ENCODE measurements at regions not wholly inside any gene's neighbourhood (a gene's known extent, or its start where the extent isn't known, plus 50 kb on each side); places are given as distances from the start of the nearest gene placed in this dataset.

DNA sequence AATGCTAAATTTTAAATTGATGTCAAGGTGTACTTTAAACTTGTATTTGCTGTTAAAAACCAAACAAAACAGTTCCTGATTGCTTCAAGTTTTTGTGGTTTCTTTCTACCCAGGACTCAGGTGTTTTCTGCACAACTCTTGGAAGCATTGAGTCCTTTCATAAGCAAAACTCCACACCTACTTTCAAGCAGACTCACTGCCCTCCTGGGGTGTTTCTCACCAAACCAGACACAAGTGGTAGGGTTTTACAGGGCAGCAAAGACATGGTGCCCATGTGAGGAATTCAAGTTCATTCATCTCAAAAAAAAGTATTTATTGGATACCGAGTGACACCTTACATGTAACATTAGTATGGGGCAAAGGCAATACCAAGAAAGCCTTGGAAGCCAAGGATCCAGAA is 146.7 kb upstream of the BNIP2 start:
- TF ChIP-seq, protein P1, sequence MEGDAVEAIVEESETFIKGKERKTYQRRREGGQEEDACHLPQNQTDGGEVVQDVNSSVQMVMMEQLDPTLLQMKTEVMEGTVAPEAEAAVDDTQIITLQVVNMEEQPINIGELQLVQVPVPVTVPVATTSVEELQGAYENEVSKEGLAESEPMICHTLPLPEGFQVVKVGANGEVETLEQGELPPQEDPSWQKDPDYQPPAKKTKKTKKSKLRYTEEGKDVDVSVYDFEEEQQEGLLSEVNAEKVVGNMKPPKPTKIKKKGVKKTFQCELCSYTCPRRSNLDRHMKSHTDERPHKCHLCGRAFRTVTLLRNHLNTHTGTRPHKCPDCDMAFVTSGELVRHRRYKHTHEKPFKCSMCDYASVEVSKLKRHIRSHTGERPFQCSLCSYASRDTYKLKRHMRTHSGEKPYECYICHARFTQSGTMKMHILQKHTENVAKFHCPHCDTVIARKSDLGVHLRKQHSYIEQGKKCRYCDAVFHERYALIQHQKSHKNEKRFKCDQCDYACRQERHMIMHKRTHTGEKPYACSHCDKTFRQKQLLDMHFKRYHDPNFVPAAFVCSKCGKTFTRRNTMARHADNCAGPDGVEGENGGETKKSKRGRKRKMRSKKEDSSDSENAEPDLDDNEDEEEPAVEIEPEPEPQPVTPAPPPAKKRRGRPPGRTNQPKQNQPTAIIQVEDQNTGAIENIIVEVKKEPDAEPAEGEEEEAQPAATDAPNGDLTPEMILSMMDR (IDR thresholded peaks at IDR 0.05): no peak
- TF ChIP-seq ZNF396 (CRISPR knock-in tag; IDR thresholded peaks at IDR 0.05; ENCODE audit: borderline replicate concordance): no peak
- TF ChIP-seq, protein P2, sequence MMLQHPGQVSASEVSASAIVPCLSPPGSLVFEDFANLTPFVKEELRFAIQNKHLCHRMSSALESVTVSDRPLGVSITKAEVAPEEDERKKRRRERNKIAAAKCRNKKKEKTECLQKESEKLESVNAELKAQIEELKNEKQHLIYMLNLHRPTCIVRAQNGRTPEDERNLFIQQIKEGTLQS (CRISPR knock-in tag; conservative IDR thresholded peaks at IDR 0.05): no peak
- no peak for TF ChIP-seq NFATC4 (CRISPR knock-in tag; IDR thresholded peaks at IDR 0.05)
- TF ChIP-seq ESRRA (CRISPR knock-in tag; IDR thresholded peaks at IDR 0.05; ENCODE audit: borderline replicate concordance): no peak
- TF ChIP-seq ETV6 (CRISPR knock-in tag; IDR thresholded peaks at IDR 0.05): no peak
- no peak for TF ChIP-seq CBFB (CRISPR knock-in tag; IDR thresholded peaks at IDR 0.05; ENCODE audit: low read depth)
- TF ChIP-seq FOXK1 (CRISPR knock-in tag; IDR thresholded peaks at IDR 0.05): no peak
- no peak for TF ChIP-seq JUN (CRISPR knock-in tag; IDR thresholded peaks at IDR 0.05)
- no peak for TF ChIP-seq HMGA2 (CRISPR knock-in tag; IDR thresholded peaks at IDR 0.05)
- no peak for TF ChIP-seq IRF2 (CRISPR knock-in tag; IDR thresholded peaks at IDR 0.05; ENCODE audit: borderline replicate concordance, low read depth)
- no peak for TF ChIP-seq CREB1 (CRISPR knock-in tag; IDR thresholded peaks at IDR 0.05)

Data from WTC11 (cell line).